Ovary (tissue), 3 donors: ENCODE measurements at regions not wholly inside any gene's neighbourhood (a gene's known extent, or its start where the extent isn't known, plus 50 kb on each side); places are given as distances from the start of the nearest gene placed in this dataset.

Experiments used
- CTCF ChIP-seq, 3 donors: fragments of 450-650 bp in 2 of 3; fragments of 200-600 bp in 1 of 3; IDR thresholded peaks; one replicate each; pipeline versions ENCODE4 v1.5.1 to v1.8.0; 2016 to 2022; ENCODE audit warnings: antibody characterized with exemption in 3 of 3, mild to moderate bottlenecking in 1 of 3
- EP300 ChIP-seq: sonication (generic); formaldehyde crosslinking; IDR thresholded peaks from one replicate; pipeline ENCODE4 v1.6.1; 2017; ENCODE audit warnings: antibody characterized with exemption
- POLR2A ChIP-seq: fragments of 450-650 bp; IDR thresholded peaks from one replicate; pipeline ENCODE4 v1.6.1; 2017; ENCODE audit warnings: antibody characterized with exemption, mild to moderate bottlenecking, moderate library complexity
- donor health status: DM: no; HTN: no; CAD: no.

- TF ChIP-seq POLR2A (no peak), CTCF (IDR thresholded peaks at IDR 0.05) (no peak), EP300 (no peak)
Measured at GRCh38 chrX:33735182-33735581, 396.9 kb downstream of the FAM47A start.
